ENCODE measurements at regions not wholly inside any gene's neighbourhood (a gene's known extent, or its start where the extent isn't known, plus 50 kb on each side); places are given as distances from the start of the nearest gene placed in this dataset.
"Not testable (repeated sequence)": the region's sequence is repeated elsewhere in the genome, so short reads cannot be mapped to it uniquely, and the experiment has no call there.

GRCh38 chr22:44558671-44559070, 60.6 kb upstream of the RTL6 start:
- not testable (repeated sequence) for DNase-seq (ENCODE audit: low read depth in 2 of 3, low spot score in 2 of 3)

- not testable (repeated sequence) for DNase-seq (ENCODE audit: low read depth in 2 of 3, low spot score in 2 of 3)
Measured at GRCh38 chr22:44557872-44558271, 59.8 kb upstream of the RTL6 start.

- DNase-seq (ENCODE audit: low read depth in 2 of 3, low spot score in 2 of 3), result no peak
Measured at GRCh38 chr22:44557064-44557748, 59.2 kb upstream of the RTL6 start.

- DNase-seq (ENCODE audit: low read depth in 2 of 3, low spot score in 2 of 3), result no peak
Measured at GRCh38 chr22:44555597-44555996, 57.6 kb upstream of the RTL6 start.

GRCh38 chr22:44555046-44555445, 57.0 kb upstream of the RTL6 start:
- DNase-seq (ENCODE audit: low read depth in 2 of 3, low spot score in 2 of 3), result no peak

GRCh38 chr22:44554411-44554810, 56.4 kb upstream of the RTL6 start:
- no peak for DNase-seq (ENCODE audit: low read depth in 2 of 3, low spot score in 2 of 3)

- peak in 1 of 3 experiments; percentile 8 for DNase-seq (ENCODE audit: low read depth in 2 of 3, low spot score in 2 of 3)
Measured at GRCh38 chr22:44550711-44551491, 52.9 kb upstream of the RTL6 start.

- DNase-seq (ENCODE audit: low read depth in 2 of 3, low spot score in 2 of 3), result no peak
Measured at GRCh38 chr22:44549701-44550100, 51.7 kb upstream of the RTL6 start.

GRCh38 chr22:44548981-44549380, 50.9 kb upstream of the RTL6 start:
- no peak for DNase-seq (ENCODE audit: low read depth in 2 of 3, low spot score in 2 of 3)

Measured in activated CD8-positive, alpha-beta memory T cell treated with anti-CD3 and anti-CD28 coated beads for 48 hours (primary cell).